ENCODE measurements at regions not wholly inside any gene's neighbourhood (a gene's known extent, or its start where the extent isn't known, plus 50 kb on each side); places are given as distances from the start of the nearest gene placed in this dataset.

DNA sequence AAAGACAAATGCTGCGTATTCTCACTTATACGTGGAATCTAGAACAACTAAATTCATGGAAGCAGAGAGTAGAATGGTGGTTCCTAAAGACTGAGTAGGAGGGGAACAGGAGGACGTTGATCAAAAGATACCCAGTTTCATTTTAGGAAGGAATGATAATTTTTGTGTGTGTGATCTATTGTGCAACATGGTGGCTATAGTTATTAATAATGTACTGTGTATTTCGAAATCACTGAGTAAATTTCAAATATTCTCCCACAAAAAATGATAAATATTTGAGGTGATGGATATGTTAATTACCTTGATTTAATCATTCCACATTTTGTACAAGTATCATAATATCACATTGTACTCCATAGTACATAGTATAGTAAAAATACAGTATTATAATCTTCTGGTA is 187.5 kb downstream of the MOXD1 start:
- intact Hi-C loops (cut with micrococcal nuclease; ENCODE audit: unreplicated experiment) = no loop called here
- ChIA-PET POLR2A (no interaction called here), CTCF (ENCODE audit: low intra/inter-chr PET ratio, low total read pairs) (no interaction called here)
- no peak overlapping the region for H3K4me2 ChIP-seq (ENCODE audit: low read depth, low read length)
- no peaks in the 10 kb centered on the region for H3K36me3 ChIP-seq (replicated peaks in 1 of 2; ENCODE audit: control insufficient read depth in 1 of 2, insufficient read depth in 2 of 2, low read length in 2 of 2)
- H3K9me3 ChIP-seq (ENCODE audit: low read length) = no peaks in the 10 kb centered on the region
- TF ChIP-seq CEBPB (IDR thresholded peaks at IDR 0.05; ENCODE audit: borderline replicate concordance, low read depth, low read length) (peak; percentile 80; the same call in 1 of the 2 replicates), GPN1 (CRISPR knock-in tag; IDR thresholded peaks at IDR 0.05; ENCODE audit: borderline replicate concordance) (no peak)
- no peak overlapping the region for H3K4me3 ChIP-seq (replicated peaks in 1 of 3; ENCODE audit: insufficient read depth in 1 of 3, low read depth in 2 of 3, low read length in 3 of 3)
- no peak for DNase-seq (ENCODE audit: low spot score)
- no peak overlapping the region for H3K9ac ChIP-seq (ENCODE audit: insufficient read depth, low read depth, low read length)
- H4K20me1 ChIP-seq (ENCODE audit: insufficient read depth, low read length) = no peaks in the 10 kb centered on the region
- no peak overlapping the region for H3K27ac ChIP-seq (ENCODE audit: extremely low read length, insufficient read depth, low read length)
- ATAC-seq = no peak
- no peaks in the 10 kb centered on the region for H3K4me1 ChIP-seq (ENCODE audit: insufficient read depth, low read length)
- H3K27me3 ChIP-seq (ENCODE audit: control insufficient read depth in 1 of 2, insufficient read depth in 2 of 2, low read length in 2 of 2) = peaks cover 0 to 6% of the 10 kb centered on the region in 2 experiments; a peak in 1 of 5 replicates
- no TSS peak for BruUV-seq (replicated peaks)
- WGBS (ENCODE audit: low lambda C conversion rate) = 34% methylated on average over 4 of the region's 4 CpGs
- FAIRE-seq = no peak
- in situ Hi-C loops (cut with HindIII; ENCODE audit: extremely low pct_ligation_motif_present, low pct_unique_long_range_greater_than_20kb) = loop anchor here (5.0 to 25.0 kb wide), 2 partner anchors 286 to 526 kb away; no protein-coding TSS in a partner anchor
- H3K79me2 ChIP-seq (ENCODE audit: insufficient read depth, low read length) = no peaks in the 10 kb centered on the region
- no peak overlapping the region for H2AFZ ChIP-seq (ENCODE audit: low read length)

DNA sequence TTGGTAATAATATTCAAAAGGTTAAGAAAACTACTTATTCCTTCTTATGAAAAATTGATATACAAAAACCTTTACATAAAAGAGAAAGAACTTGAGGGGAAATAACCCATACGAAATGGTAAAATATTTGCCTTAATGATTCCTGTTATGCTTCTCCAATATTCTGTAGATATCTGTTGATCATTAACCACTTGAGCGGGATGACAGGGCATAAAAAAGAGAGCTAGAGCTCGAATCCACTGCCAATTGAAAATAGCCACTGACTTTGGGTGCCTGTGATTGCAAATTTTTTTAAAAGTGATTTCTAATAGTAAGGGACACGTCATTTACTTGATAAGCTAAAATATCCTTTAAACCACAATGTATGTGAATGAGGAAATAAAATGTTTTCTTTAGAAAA is 188.1 kb downstream of the MOXD1 start:
- no peak for DNase-seq (ENCODE audit: low spot score)
- BruUV-seq (replicated peaks) = no TSS peak
- in situ Hi-C loops (cut with HindIII; ENCODE audit: extremely low pct_ligation_motif_present, low pct_unique_long_range_greater_than_20kb) = loop anchor here (5.0 to 25.0 kb wide), 2 partner anchors 286 to 526 kb away; no protein-coding TSS in a partner anchor
- Histone ChIP-seq H3K9ac (ENCODE audit: insufficient read depth, low read depth, low read length) (no peak overlapping the region), H3K27ac (ENCODE audit: extremely low read length, insufficient read depth, low read length) (no peak overlapping the region), H4K20me1 (ENCODE audit: insufficient read depth, low read length) (no peaks in the 10 kb centered on the region), H2AFZ (ENCODE audit: low read length) (no peak overlapping the region), H3K4me1 (ENCODE audit: insufficient read depth, low read length) (no peaks in the 10 kb centered on the region), H3K36me3 (replicated peaks in 1 of 2; ENCODE audit: control insufficient read depth in 1 of 2, insufficient read depth in 2 of 2, low read length in 2 of 2) (no peaks in the 10 kb centered on the region), H3K27me3 (ENCODE audit: control insufficient read depth in 1 of 2, insufficient read depth in 2 of 2, low read length in 2 of 2) (peaks cover 0 to 6% of the 10 kb centered on the region in 2 experiments; a peak in 1 of 5 replicates), H3K79me2 (ENCODE audit: insufficient read depth, low read length) (no peaks in the 10 kb centered on the region), H3K4me3 (replicated peaks in 1 of 3; ENCODE audit: insufficient read depth in 1 of 3, low read depth in 2 of 3, low read length in 3 of 3) (no peak overlapping the region), H3K4me2 (ENCODE audit: low read depth, low read length) (no peak overlapping the region), H3K9me3 (ENCODE audit: low read length) (no peaks in the 10 kb centered on the region)
- no peak for ATAC-seq
- FAIRE-seq = no peak
- WGBS (ENCODE audit: low lambda C conversion rate) = 3% methylated on average over 4 of the region's 4 CpGs
- intact Hi-C loops (cut with micrococcal nuclease; ENCODE audit: unreplicated experiment) = no loop called here
- no peak for TF ChIP-seq TEAD2 (CRISPR knock-in tag; IDR thresholded peaks at IDR 0.05)
- no peak for TF ChIP-seq ZNF317 (CRISPR knock-in tag; IDR thresholded peaks at IDR 0.05)
- TF ChIP-seq, protein P1, sequence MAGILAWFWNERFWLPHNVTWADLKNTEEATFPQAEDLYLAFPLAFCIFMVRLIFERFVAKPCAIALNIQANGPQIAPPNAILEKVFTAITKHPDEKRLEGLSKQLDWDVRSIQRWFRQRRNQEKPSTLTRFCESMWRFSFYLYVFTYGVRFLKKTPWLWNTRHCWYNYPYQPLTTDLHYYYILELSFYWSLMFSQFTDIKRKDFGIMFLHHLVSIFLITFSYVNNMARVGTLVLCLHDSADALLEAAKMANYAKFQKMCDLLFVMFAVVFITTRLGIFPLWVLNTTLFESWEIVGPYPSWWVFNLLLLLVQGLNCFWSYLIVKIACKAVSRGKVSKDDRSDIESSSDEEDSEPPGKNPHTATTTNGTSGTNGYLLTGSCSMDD (CRISPR knock-in tag; IDR thresholded peaks at IDR 0.05) = no peak
- TF ChIP-seq ATRX (CRISPR knock-in tag; IDR thresholded peaks at IDR 0.05; ENCODE audit: borderline replicate concordance) = no peak
- TF ChIP-seq ZNF225 (CRISPR knock-in tag; IDR thresholded peaks at IDR 0.05) = no peak
- TF ChIP-seq ZNF12 (CRISPR knock-in tag; IDR thresholded peaks at IDR 0.05) = no peak
- no peak for TF ChIP-seq CHD2 (IDR thresholded peaks at IDR 0.05; ENCODE audit: low read depth, low read length)
- TF ChIP-seq ADNP (CRISPR knock-in tag; IDR thresholded peaks at IDR 0.05) = no peak
- TF ChIP-seq SAFB2 (CRISPR knock-in tag; IDR thresholded peaks at IDR 0.05; ENCODE audit: borderline replicate concordance, low read depth) = no peak
- no peak for TF ChIP-seq NFKBIZ (CRISPR knock-in tag; IDR thresholded peaks at IDR 0.05)
- TF ChIP-seq NFE2 (CRISPR knock-in tag; IDR thresholded peaks at IDR 0.05) = peak; percentile 22; the same call in 1 of the 2 replicates
- no peak for TF ChIP-seq MTF2 (CRISPR knock-in tag; IDR thresholded peaks at IDR 0.05; ENCODE audit: borderline replicate concordance)
- TF ChIP-seq ZBTB21 (CRISPR knock-in tag; IDR thresholded peaks at IDR 0.05) = no peak
- no peak for TF ChIP-seq THYN1 (CRISPR knock-in tag; IDR thresholded peaks at IDR 0.05; ENCODE audit: borderline replicate concordance, low read depth)
- no peak for TF ChIP-seq DPF2 (CRISPR knock-in tag; IDR thresholded peaks at IDR 0.05; ENCODE audit: borderline replicate concordance, low read depth)
- TF ChIP-seq NFE2L2 (IDR thresholded peaks at IDR 0.05; ENCODE audit: low read length) = peak; percentile 64; the same call in 1 of the 2 replicates
- POLR2A ChIA-PET = no interaction called here
- CTCF ChIA-PET (ENCODE audit: low intra/inter-chr PET ratio, low total read pairs) = no interaction called here

All from HepG2 (cell line).